ENCODE measurements at regions not wholly inside any gene's neighbourhood (a gene's known extent, or its start where the extent isn't known, plus 50 kb on each side); places are given as distances from the start of the nearest gene placed in this dataset.

- Histone ChIP-seq H3F3A (replicated peaks; ENCODE audit: insufficient read depth) (no peaks in the 10 kb centered on the region), H3K9me3 (no peaks in the 10 kb centered on the region), H3K36me3 (replicated peaks in 1 of 2; ENCODE audit: control insufficient read depth in 1 of 2, insufficient read depth in 2 of 2, low read length in 1 of 2) (no peaks in the 10 kb centered on the region), H3K9ac (no peak overlapping the region), H3K9me2 (no peaks in the 10 kb centered on the region), H2AFZ (ENCODE audit: low read depth) (no peak overlapping the region), H3K27ac (ENCODE audit: low read depth in 2 of 2, low read length in 1 of 2) (no peak overlapping the region), H3K4me1 (ENCODE audit: control insufficient read depth in 1 of 2, insufficient read depth in 2 of 2, low read depth in 1 of 2, low read length in 1 of 2) (peaks cover 7 to 14% of the 10 kb centered on the region in 2 experiments; a peak in 2 of 4 replicates), H4K20me1 (ENCODE audit: insufficient read depth) (no peaks in the 10 kb centered on the region), H3K4me2 (no peak overlapping the region), H3K79me2 (ENCODE audit: insufficient read depth) (no peaks in the 10 kb centered on the region), H3K4me3 (ENCODE audit: low read depth in 2 of 2, low read length in 1 of 2) (no peak overlapping the region), H3K27me3 (ENCODE audit: insufficient read depth) (no peaks in the 10 kb centered on the region; the same call in 1 of the 2 replicates)
- POLR2A ChIA-PET, result no interaction called here
- TF ChIP-seq ELF1 (IDR thresholded peaks at IDR 0.05) (no peak), RFX5 (IDR thresholded peaks at IDR 0.05; ENCODE audit: low read length) (no peak), USF2 (IDR thresholded peaks at IDR 0.05; ENCODE audit: borderline replicate concordance, low read depth, low read length) (no peak), ZBTB33 (IDR thresholded peaks at IDR 0.05; ENCODE audit: borderline replicate concordance, low read depth) (no peak), NFIC (IDR thresholded peaks at IDR 0.05; ENCODE audit: borderline replicate concordance) (no peak), POLR2AphosphoS5 (IDR thresholded peaks at IDR 0.05; ENCODE audit: low read depth, low read length) (no peak), GATA2 (CRISPR knock-in tag; IDR thresholded peaks at IDR 0.05) (no peak), YY1 (IDR thresholded peaks at IDR 0.05; ENCODE audit: low read depth) (no peak), IRF3 (IDR thresholded peaks at IDR 0.05; ENCODE audit: low read depth, low read length) (no peak), RCOR1 (IDR thresholded peaks at IDR 0.05; ENCODE audit: low read length) (no peak), FOSL2 (IDR thresholded peaks at IDR 0.05; ENCODE audit: borderline replicate concordance, low read depth) (no peak), MEF2A (IDR thresholded peaks at IDR 0.05; ENCODE audit: borderline replicate concordance, low read depth) (no peak), MAX (IDR thresholded peaks at IDR 0.05; ENCODE audit: low read depth) (no peak), EP300 (IDR thresholded peaks at IDR 0.05; ENCODE audit: borderline replicate concordance in 1 of 2, low read depth in 1 of 2, low read length in 1 of 2) (no peak), CHD2 (IDR thresholded peaks at IDR 0.05; ENCODE audit: low read length, partially characterized antibody) (no peak), TEAD4 (IDR thresholded peaks at IDR 0.05; ENCODE audit: borderline replicate concordance, insufficient read depth) (no peak), GABPA (IDR thresholded peaks at IDR 0.05; ENCODE audit: low read depth) (no peak), SIN3A (IDR thresholded peaks at IDR 0.05; ENCODE audit: borderline replicate concordance, low read depth, low read length) (no peak)
- CTCF ChIA-PET, result no interaction called here
- WGBS (ENCODE audit: low lambda C conversion rate), result 70% methylated on average over 6 of the region's 6 CpGs
- no peak for DNase-seq
Measured at GRCh38 chr2:216922175-216922780, 62.4 kb upstream of the TNP1 start.
